ENCODE measurements at regions not wholly inside any gene's neighbourhood (a gene's known extent, or its start where the extent isn't known, plus 50 kb on each side); places are given as distances from the start of the nearest gene placed in this dataset.

DNA sequence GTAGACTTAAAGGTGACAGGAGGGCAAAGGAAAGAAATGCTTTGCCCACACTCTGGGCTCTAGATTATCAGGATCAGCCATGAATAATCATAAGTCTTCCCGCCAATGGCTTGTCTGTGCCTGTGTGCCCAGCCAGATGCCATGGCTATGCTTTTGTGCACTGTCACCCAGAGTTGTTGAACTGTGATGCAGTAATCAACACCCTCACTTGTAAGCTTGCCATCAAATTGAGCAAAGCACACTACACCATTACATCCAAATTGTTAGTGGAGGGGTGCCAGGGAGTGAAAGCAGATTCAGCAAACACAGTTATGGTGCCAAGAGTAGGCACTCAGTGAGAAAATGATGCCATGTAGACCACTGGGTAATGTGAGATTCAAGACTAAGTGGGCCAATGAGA, 845.3 kb upstream of the MIR17HG start:
- no peaks in the 10 kb centered on the region for H3K9me3 ChIP-seq
- no peak overlapping the region for H3K4me3 ChIP-seq
- H3K27ac ChIP-seq: no peak overlapping the region
- ATAC-seq (no peak), DNase-seq (ENCODE audit: low read depth in 1 of 2, low spot score in 1 of 2) (no peak), FAIRE-seq (no peak)
- H3K4me2 ChIP-seq: no peak overlapping the region
- TF ChIP-seq ZC3H11A (IDR thresholded peaks at IDR 0.05) (no peak), ZFP36 (IDR thresholded peaks at IDR 0.05; ENCODE audit: borderline replicate concordance, partially characterized antibody) (no peak), EP300 (IDR thresholded peaks at IDR 0.05) (no peak), KDM5A (IDR thresholded peaks at IDR 0.05) (no peak), BHLHE40 (IDR thresholded peaks at IDR 0.05; ENCODE audit: low read depth, low read length) (no peak), HEYL (CRISPR knock-in tag; IDR thresholded peaks at IDR 0.05) (no peak), CBX2 (IDR thresholded peaks at IDR 0.05; ENCODE audit: borderline replicate concordance, low read depth) (no peak), CBX8 (IDR thresholded peaks at IDR 0.05) (no peak), CEBPB (IDR thresholded peaks at IDR 0.05) (no peak)
- TF ChIP-seq, protein P1, sequence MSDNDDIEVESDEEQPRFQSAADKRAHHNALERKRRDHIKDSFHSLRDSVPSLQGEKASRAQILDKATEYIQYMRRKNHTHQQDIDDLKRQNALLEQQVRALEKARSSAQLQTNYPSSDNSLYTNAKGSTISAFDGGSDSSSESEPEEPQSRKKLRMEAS (IDR thresholded peaks at IDR 0.05): no peak
- ChIA-PET POLR2A (no interaction called here), CTCF (no interaction called here)
- WGBS (ENCODE audit: missing lambda C conversion rate): 75% methylated on average over 1 of the region's 1 CpG
- no peaks in the 10 kb centered on the region for H3K4me1 ChIP-seq

DNA sequence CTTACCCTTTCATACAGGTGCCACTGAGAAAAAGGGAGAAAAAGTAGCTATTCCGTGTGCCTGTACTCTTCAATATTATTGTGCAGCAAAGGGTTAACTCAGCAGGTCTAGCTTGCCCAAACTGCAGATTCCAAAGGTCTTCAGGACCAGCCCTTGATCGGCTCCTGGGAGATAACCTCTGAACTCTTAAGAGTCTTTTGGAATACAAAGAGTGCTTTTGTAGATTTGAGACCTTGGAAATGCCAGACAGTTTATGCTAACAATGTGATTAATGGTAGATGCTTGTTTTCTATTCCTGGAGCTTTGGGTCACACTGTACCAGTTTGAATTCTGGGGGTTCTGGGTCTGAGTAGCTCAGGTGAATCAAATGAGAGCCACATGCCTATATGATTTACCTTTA, 844.7 kb upstream of the MIR17HG start:
- Histone ChIP-seq H3K27ac (no peak overlapping the region), H3K4me1 (no peaks in the 10 kb centered on the region), H3K4me2 (no peak overlapping the region), H3K9me3 (no peaks in the 10 kb centered on the region), H3K4me3 (no peak overlapping the region)
- TF ChIP-seq, protein P2, sequence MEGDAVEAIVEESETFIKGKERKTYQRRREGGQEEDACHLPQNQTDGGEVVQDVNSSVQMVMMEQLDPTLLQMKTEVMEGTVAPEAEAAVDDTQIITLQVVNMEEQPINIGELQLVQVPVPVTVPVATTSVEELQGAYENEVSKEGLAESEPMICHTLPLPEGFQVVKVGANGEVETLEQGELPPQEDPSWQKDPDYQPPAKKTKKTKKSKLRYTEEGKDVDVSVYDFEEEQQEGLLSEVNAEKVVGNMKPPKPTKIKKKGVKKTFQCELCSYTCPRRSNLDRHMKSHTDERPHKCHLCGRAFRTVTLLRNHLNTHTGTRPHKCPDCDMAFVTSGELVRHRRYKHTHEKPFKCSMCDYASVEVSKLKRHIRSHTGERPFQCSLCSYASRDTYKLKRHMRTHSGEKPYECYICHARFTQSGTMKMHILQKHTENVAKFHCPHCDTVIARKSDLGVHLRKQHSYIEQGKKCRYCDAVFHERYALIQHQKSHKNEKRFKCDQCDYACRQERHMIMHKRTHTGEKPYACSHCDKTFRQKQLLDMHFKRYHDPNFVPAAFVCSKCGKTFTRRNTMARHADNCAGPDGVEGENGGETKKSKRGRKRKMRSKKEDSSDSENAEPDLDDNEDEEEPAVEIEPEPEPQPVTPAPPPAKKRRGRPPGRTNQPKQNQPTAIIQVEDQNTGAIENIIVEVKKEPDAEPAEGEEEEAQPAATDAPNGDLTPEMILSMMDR (IDR thresholded peaks at IDR 0.05): no peak
- TF ChIP-seq CHD4 (IDR thresholded peaks at IDR 0.05; ENCODE audit: borderline replicate concordance) (no peak), SREBF2 (IDR thresholded peaks at IDR 0.05) (no peak), GATA3 (IDR thresholded peaks at IDR 0.05; ENCODE audit: borderline replicate concordance) (no peak), RAD21 (conservative IDR thresholded peaks at IDR 0.05 in 1 of 2, IDR thresholded peaks at IDR 0.05 in 1 of 2) (no peak), CEBPB (IDR thresholded peaks at IDR 0.05) (no peak), RNF2 (IDR thresholded peaks at IDR 0.05; ENCODE audit: borderline replicate concordance, low read depth) (no peak), ZNF302 (CRISPR knock-in tag; IDR thresholded peaks at IDR 0.05) (no peak), FOXS1 (CRISPR knock-in tag; IDR thresholded peaks at IDR 0.05) (no peak), JUN (IDR thresholded peaks at IDR 0.05) (no peak), CHD2 (IDR thresholded peaks at IDR 0.05; ENCODE audit: low read length, partially characterized antibody) (no peak), JUNB (IDR thresholded peaks at IDR 0.05) (no peak), RARB (CRISPR knock-in tag; IDR thresholded peaks at IDR 0.05) (no peak), KDM1A (IDR thresholded peaks at IDR 0.05; ENCODE audit: low read depth) (no peak), POLR2AphosphoS2 (conservative IDR thresholded peaks at IDR 0.05; ENCODE audit: low read length) (no peak), ESRRA (IDR thresholded peaks at IDR 0.05; ENCODE audit: borderline replicate concordance, low read length) (no peak), NFE2L2 (conservative IDR thresholded peaks at IDR 0.05; ENCODE audit: low read length) (no peak)
- TF ChIP-seq, protein P3, sequence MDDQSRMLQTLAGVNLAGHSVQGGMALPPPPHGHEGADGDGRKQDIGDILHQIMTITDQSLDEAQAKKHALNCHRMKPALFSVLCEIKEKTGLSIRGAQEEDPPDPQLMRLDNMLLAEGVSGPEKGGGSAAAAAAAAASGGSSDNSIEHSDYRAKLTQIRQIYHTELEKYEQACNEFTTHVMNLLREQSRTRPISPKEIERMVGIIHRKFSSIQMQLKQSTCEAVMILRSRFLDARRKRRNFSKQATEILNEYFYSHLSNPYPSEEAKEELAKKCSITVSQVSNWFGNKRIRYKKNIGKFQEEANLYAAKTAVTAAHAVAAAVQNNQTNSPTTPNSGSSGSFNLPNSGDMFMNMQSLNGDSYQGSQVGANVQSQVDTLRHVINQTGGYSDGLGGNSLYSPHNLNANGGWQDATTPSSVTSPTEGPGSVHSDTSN (IDR thresholded peaks at IDR 0.05): no peak
- TF ChIP-seq, protein P1 (IDR thresholded peaks at IDR 0.05): no peak
- FAIRE-seq (no peak), ATAC-seq (no peak), DNase-seq (ENCODE audit: low read depth in 1 of 2, low spot score in 1 of 2) (no peak)
- POLR2A ChIA-PET: no interaction called here
- CTCF ChIA-PET: no interaction called here
- WGBS (ENCODE audit: missing lambda C conversion rate): 33% methylated on average over 2 of the region's 2 CpGs
